ENCODE measurements at regions not wholly inside any gene's neighbourhood (a gene's known extent, or its start where the extent isn't known, plus 50 kb on each side); places are given as distances from the start of the nearest gene placed in this dataset.

- Mint-ChIP-seq H3K27ac (no peak overlapping the region), H3K4me3 (no peak overlapping the region), H3K27me3 (ENCODE audit: low read depth) (peaks cover 8% of the 10 kb centered on the region), H3K4me1 (no peaks in the 10 kb centered on the region), H3K9me3 (peaks cover 10% of the 10 kb centered on the region), H3K36me3 (ENCODE audit: low read depth) (no peaks in the 10 kb centered on the region)
- TF ChIP-seq, protein P1, sequence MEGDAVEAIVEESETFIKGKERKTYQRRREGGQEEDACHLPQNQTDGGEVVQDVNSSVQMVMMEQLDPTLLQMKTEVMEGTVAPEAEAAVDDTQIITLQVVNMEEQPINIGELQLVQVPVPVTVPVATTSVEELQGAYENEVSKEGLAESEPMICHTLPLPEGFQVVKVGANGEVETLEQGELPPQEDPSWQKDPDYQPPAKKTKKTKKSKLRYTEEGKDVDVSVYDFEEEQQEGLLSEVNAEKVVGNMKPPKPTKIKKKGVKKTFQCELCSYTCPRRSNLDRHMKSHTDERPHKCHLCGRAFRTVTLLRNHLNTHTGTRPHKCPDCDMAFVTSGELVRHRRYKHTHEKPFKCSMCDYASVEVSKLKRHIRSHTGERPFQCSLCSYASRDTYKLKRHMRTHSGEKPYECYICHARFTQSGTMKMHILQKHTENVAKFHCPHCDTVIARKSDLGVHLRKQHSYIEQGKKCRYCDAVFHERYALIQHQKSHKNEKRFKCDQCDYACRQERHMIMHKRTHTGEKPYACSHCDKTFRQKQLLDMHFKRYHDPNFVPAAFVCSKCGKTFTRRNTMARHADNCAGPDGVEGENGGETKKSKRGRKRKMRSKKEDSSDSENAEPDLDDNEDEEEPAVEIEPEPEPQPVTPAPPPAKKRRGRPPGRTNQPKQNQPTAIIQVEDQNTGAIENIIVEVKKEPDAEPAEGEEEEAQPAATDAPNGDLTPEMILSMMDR (IDR thresholded peaks at IDR 0.05; ENCODE audit: unreplicated experiment in 3 of 3), result no peak
Measured at GRCh38 chr5:7016999-7017747, 303.9 kb downstream of the TENT4A start.

- Mint-ChIP-seq H3K36me3 (ENCODE audit: low read depth) (no peaks in the 10 kb centered on the region), H3K9me3 (peaks cover 18% of the 10 kb centered on the region), H3K4me3 (no peak overlapping the region), H3K27ac (no peak overlapping the region), H3K4me1 (no peaks in the 10 kb centered on the region), H3K27me3 (ENCODE audit: low read depth) (peaks cover 8% of the 10 kb centered on the region)
- TF ChIP-seq, protein P1 (IDR thresholded peaks at IDR 0.05; ENCODE audit: unreplicated experiment in 3 of 3), result no peak
Measured at GRCh38 chr5:7018198-7018597, 305.0 kb downstream of the TENT4A start.

- H3K4me1 Mint-ChIP-seq, result no peaks in the 10 kb centered on the region
- TF ChIP-seq, protein P1 (IDR thresholded peaks at IDR 0.05; ENCODE audit: unreplicated experiment in 3 of 3), result no peak
- no peak overlapping the region for H3K27ac Mint-ChIP-seq
- H3K36me3 Mint-ChIP-seq (ENCODE audit: low read depth), result no peaks in the 10 kb centered on the region
- peaks cover 8% of the 10 kb centered on the region for H3K27me3 Mint-ChIP-seq (ENCODE audit: low read depth)
- no peak overlapping the region for H3K4me3 Mint-ChIP-seq
- H3K9me3 Mint-ChIP-seq, result peaks cover 22% of the 10 kb centered on the region
Measured at GRCh38 chr5:7018601-7019000, 305.4 kb downstream of the TENT4A start.

GRCh38 chr5:7036192-7036835, 323.1 kb downstream of the TENT4A start:
- Mint-ChIP-seq H3K4me3 (no peak overlapping the region), H3K36me3 (ENCODE audit: low read depth) (no peaks in the 10 kb centered on the region), H3K27ac (peak overlapping the region in 2 of 3 experiments; percentile 13 to 43), H3K9me3 (no peaks in the 10 kb centered on the region), H3K27me3 (ENCODE audit: low read depth) (peaks cover 6% of the 10 kb centered on the region), H3K4me1 (peaks cover 5% of the 10 kb centered on the region)
- TF ChIP-seq, protein P1 (IDR thresholded peaks at IDR 0.05; ENCODE audit: unreplicated experiment in 3 of 3), result no peak

DNA sequence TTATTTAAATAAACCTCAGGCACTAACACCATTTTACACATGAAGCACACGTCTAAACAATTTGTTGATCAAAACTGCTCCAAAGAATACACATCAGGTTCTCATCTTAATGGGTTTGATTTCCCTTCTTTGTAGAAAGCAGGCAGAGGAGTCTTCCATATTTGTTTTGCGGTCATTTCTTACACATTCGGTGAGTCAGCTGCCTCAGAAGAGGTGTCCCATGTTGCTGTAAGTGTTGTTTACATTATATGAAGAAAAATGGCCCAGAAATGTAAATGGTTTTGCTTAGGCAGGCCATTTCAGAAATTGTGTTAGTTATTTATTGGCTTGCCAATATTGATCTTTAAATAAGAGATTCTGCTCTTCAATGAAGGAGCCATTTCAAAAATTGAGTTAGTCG, 325.8 kb downstream of the TENT4A start:
- peaks cover 5% of the 10 kb centered on the region for H3K4me1 Mint-ChIP-seq

More for the DNA sequence above, 325.8 kb downstream of the TENT4A start:
- TF ChIP-seq, protein P1 (IDR thresholded peaks at IDR 0.05; ENCODE audit: unreplicated experiment in 3 of 3), result no peak
- peaks cover 7% of the 10 kb centered on the region for H3K27me3 Mint-ChIP-seq (ENCODE audit: low read depth)
- H3K27ac Mint-ChIP-seq, result no peak overlapping the region
- no peak overlapping the region for H3K4me3 Mint-ChIP-seq
- H3K9me3 Mint-ChIP-seq, result no peaks in the 10 kb centered on the region
- no peaks in the 10 kb centered on the region for H3K36me3 Mint-ChIP-seq (ENCODE audit: low read depth)

Data from nephron (organoid).